ENCODE measurements at regions not wholly inside any gene's neighbourhood (a gene's known extent, or its start where the extent isn't known, plus 50 kb on each side); places are given as distances from the start of the nearest gene placed in this dataset.

GRCh38 chr3:30289766-30290165 lies 316.6 kb upstream of the TGFBR2 start:
- DNase-seq = peak; percentile 19 to 54 (median 33)
- Mint-ChIP-seq H3K27ac (peak overlapping the region; percentile 68 to 85 (median 79)), H3K4me1 (peaks cover 27% of the 10 kb centered on the region), H3K4me3 (peak overlapping the region in 1 of 2 donors; percentile 9), H3K27me3 (ENCODE audit: low read depth in 3 of 3) (no peaks in the 10 kb centered on the region), H3K9me3 (peaks cover 0 to 1% (median 0%) of the 10 kb centered on the region in 7 donors), H3K36me3 (no peaks in the 10 kb centered on the region)
- Histone ChIP-seq H3K4me1 (ENCODE audit: control insufficient read depth in 1 of 2, insufficient read depth in 2 of 2, low read length in 2 of 2) (peaks cover 28 to 36% of the 10 kb centered on the region in 2 donors), H3K4me3 (replicated peaks in 1 of 3; ENCODE audit: low read depth in 2 of 3, low read length in 3 of 3) (peak overlapping the region in 1 of 3 experiments; percentile 8), H3K9ac (ENCODE audit: insufficient read depth, low read length, poor library complexity, severe bottlenecking) (no peak overlapping the region), H3K9me3 (replicated peaks in 1 of 2; ENCODE audit: control insufficient read depth in 1 of 2, insufficient read depth in 1 of 2, low read length in 2 of 2) (no peaks in the 10 kb centered on the region), H2AFZ (ENCODE audit: insufficient read depth, low read depth, low read length, poor library complexity, severe bottlenecking) (no peak overlapping the region), H3K79me2 (ENCODE audit: insufficient read depth, low read length) (no peaks in the 10 kb centered on the region), H3K36me3 (replicated peaks in 1 of 2; ENCODE audit: control insufficient read depth in 1 of 2, insufficient read depth in 2 of 2, low read length in 2 of 2) (no peaks in the 10 kb centered on the region), H3K27ac (ENCODE audit: low read depth in 1 of 2, low read length in 2 of 2) (peak overlapping the region in 1 of 2 donors; percentile 73), H4K20me1 (ENCODE audit: insufficient read depth, low read length) (no peaks in the 10 kb centered on the region), H3K27me3 (ENCODE audit: control insufficient read depth in 2 of 2, insufficient read depth in 2 of 2, low read length in 2 of 2) (no peaks in the 10 kb centered on the region), H3K4me2 (replicated peaks; ENCODE audit: extremely low read depth, low read length, poor library complexity, severe bottlenecking) (peak overlapping the region; percentile 52)
- TF ChIP-seq, protein P1, sequence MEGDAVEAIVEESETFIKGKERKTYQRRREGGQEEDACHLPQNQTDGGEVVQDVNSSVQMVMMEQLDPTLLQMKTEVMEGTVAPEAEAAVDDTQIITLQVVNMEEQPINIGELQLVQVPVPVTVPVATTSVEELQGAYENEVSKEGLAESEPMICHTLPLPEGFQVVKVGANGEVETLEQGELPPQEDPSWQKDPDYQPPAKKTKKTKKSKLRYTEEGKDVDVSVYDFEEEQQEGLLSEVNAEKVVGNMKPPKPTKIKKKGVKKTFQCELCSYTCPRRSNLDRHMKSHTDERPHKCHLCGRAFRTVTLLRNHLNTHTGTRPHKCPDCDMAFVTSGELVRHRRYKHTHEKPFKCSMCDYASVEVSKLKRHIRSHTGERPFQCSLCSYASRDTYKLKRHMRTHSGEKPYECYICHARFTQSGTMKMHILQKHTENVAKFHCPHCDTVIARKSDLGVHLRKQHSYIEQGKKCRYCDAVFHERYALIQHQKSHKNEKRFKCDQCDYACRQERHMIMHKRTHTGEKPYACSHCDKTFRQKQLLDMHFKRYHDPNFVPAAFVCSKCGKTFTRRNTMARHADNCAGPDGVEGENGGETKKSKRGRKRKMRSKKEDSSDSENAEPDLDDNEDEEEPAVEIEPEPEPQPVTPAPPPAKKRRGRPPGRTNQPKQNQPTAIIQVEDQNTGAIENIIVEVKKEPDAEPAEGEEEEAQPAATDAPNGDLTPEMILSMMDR (IDR thresholded peaks at IDR 0.05) = no peak
- intact Hi-C loops (cut with micrococcal nuclease) = no loop called here
- 0% methylated on average over 1 of the region's 1 CpG for WGBS (ENCODE audit: insufficient coverage)

DNA sequence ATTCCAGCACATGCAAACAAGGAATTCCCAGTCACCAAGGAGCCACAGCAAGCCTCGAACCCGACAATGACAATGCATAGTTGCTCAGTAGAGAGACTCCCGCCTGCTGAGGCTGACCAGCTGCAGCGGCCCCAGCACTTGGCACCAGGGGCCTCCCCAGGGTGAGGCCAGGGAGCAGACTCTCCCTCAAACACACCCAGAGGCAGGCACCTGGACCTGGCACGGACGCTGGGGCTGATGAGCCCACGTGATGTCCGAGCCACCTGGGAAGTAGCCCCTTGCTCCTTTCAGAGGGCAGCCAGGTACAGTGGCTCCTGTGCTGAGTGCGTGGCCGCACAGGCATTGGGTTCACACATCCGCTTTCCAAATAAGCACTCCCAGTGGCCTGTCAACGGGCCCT lies 315.9 kb upstream of the TGFBR2 start:
- no peaks in the 10 kb centered on the region for H3K27me3 ChIP-seq (ENCODE audit: control insufficient read depth in 2 of 2, insufficient read depth in 2 of 2, low read length in 2 of 2)
- peaks cover 0 to 1% (median 0%) of the 10 kb centered on the region in 7 donors for H3K9me3 Mint-ChIP-seq
- H3K9ac ChIP-seq (ENCODE audit: insufficient read depth, low read length, poor library complexity, severe bottlenecking) = no peak overlapping the region
- no peak overlapping the region for H2AFZ ChIP-seq (ENCODE audit: insufficient read depth, low read depth, low read length, poor library complexity, severe bottlenecking)
- no peak for DNase-seq
- H3K9me3 ChIP-seq (replicated peaks in 1 of 2; ENCODE audit: control insufficient read depth in 1 of 2, insufficient read depth in 1 of 2, low read length in 2 of 2) = no peaks in the 10 kb centered on the region
- H3K27ac ChIP-seq (ENCODE audit: low read depth in 1 of 2, low read length in 2 of 2) = no peak overlapping the region
- no peak overlapping the region for H3K4me3 ChIP-seq (replicated peaks in 1 of 3; ENCODE audit: low read depth in 2 of 3, low read length in 3 of 3)
- no peak overlapping the region for H3K4me2 ChIP-seq (replicated peaks; ENCODE audit: extremely low read depth, low read length, poor library complexity, severe bottlenecking)
- H3K27me3 Mint-ChIP-seq (ENCODE audit: low read depth in 3 of 3) = no peaks in the 10 kb centered on the region
- intact Hi-C loops (cut with micrococcal nuclease) = no loop called here
- H3K36me3 ChIP-seq (replicated peaks in 1 of 2; ENCODE audit: control insufficient read depth in 1 of 2, insufficient read depth in 2 of 2, low read length in 2 of 2) = no peaks in the 10 kb centered on the region
- TF ChIP-seq, protein P1 (IDR thresholded peaks at IDR 0.05) = no peak
- H3K27ac Mint-ChIP-seq = no peak overlapping the region
- H3K4me1 Mint-ChIP-seq = peaks cover 27% of the 10 kb centered on the region
- H3K36me3 Mint-ChIP-seq = no peaks in the 10 kb centered on the region
- H3K4me3 Mint-ChIP-seq = no peak overlapping the region
- no peaks in the 10 kb centered on the region for H3K79me2 ChIP-seq (ENCODE audit: insufficient read depth, low read length)
- over 99% methylated on average over 9 of the region's 12 CpGs for WGBS (ENCODE audit: insufficient coverage)
- H4K20me1 ChIP-seq (ENCODE audit: insufficient read depth, low read length) = no peaks in the 10 kb centered on the region
- peaks cover 28 to 36% of the 10 kb centered on the region in 2 donors for H3K4me1 ChIP-seq (ENCODE audit: control insufficient read depth in 1 of 2, insufficient read depth in 2 of 2, low read length in 2 of 2)

Data from CD14-positive monocyte (primary cell).